ENCODE measurements at regions not wholly inside any gene's neighbourhood (a gene's known extent, or its start where the extent isn't known, plus 50 kb on each side); places are given as distances from the start of the nearest gene placed in this dataset.
A peak's percentile ranks its signal among the peaks of the same experiment; 100 is the strongest.

- in situ Hi-C loops (cut with HindIII; ENCODE audit: low pct_ligation_motif_present, low pct_unique_long_range_greater_than_20kb, low sequenced_read_pairs) = no loop called here
- DNase-seq = no peak
Measured at GRCh38 chr5:159417170-159417569, 86.9 kb upstream of the IL12B start.

GRCh38 chr5:159419576-159419975 is 89.3 kb upstream of the IL12B start:
- DNase-seq = peak; percentile 2

GRCh38 chr5:159420940-159421339 is 90.7 kb upstream of the IL12B start:
- in situ Hi-C loops (cut with HindIII; ENCODE audit: low pct_ligation_motif_present, low pct_unique_long_range_greater_than_20kb, low sequenced_read_pairs) = no loop called here

More at GRCh38 chr5:159419576-159419975, 89.3 kb upstream of the IL12B start:
- in situ Hi-C loops (cut with HindIII; ENCODE audit: low pct_ligation_motif_present, low pct_unique_long_range_greater_than_20kb, low sequenced_read_pairs) = no loop called here

GRCh38 chr5:159422361-159422760 is 92.1 kb upstream of the IL12B start:
- no peak for DNase-seq
- in situ Hi-C loops (cut with HindIII; ENCODE audit: low pct_ligation_motif_present, low pct_unique_long_range_greater_than_20kb, low sequenced_read_pairs) = no loop called here

More at GRCh38 chr5:159420940-159421339, 90.7 kb upstream of the IL12B start:
- DNase-seq = no peak

GRCh38 chr5:159422910-159423309 is 92.6 kb upstream of the IL12B start:
- in situ Hi-C loops (cut with HindIII; ENCODE audit: low pct_ligation_motif_present, low pct_unique_long_range_greater_than_20kb, low sequenced_read_pairs) = no loop called here

GRCh38 chr5:159424123-159424522 is 93.8 kb upstream of the IL12B start:
- no peak for DNase-seq
- in situ Hi-C loops (cut with HindIII; ENCODE audit: low pct_ligation_motif_present, low pct_unique_long_range_greater_than_20kb, low sequenced_read_pairs) = no loop called here

More at GRCh38 chr5:159422910-159423309, 92.6 kb upstream of the IL12B start:
- DNase-seq = no peak

- in situ Hi-C loops (cut with HindIII; ENCODE audit: low pct_ligation_motif_present, low pct_unique_long_range_greater_than_20kb, low sequenced_read_pairs) = no loop called here
- no peak for DNase-seq
Measured at GRCh38 chr5:159426694-159427093, 96.4 kb upstream of the IL12B start.

- DNase-seq = no peak
Measured at GRCh38 chr5:159427180-159428012, 97.1 kb upstream of the IL12B start.

GRCh38 chr5:159430361-159431012 is 100.2 kb upstream of the IL12B start:
- no peak for DNase-seq
- in situ Hi-C loops (cut with HindIII; ENCODE audit: low pct_ligation_motif_present, low pct_unique_long_range_greater_than_20kb, low sequenced_read_pairs) = no loop called here

More at GRCh38 chr5:159427180-159428012, 97.1 kb upstream of the IL12B start:
- in situ Hi-C loops (cut with HindIII; ENCODE audit: low pct_ligation_motif_present, low pct_unique_long_range_greater_than_20kb, low sequenced_read_pairs) = no loop called here

- DNase-seq = no peak
- in situ Hi-C loops (cut with HindIII; ENCODE audit: low pct_ligation_motif_present, low pct_unique_long_range_greater_than_20kb, low sequenced_read_pairs) = no loop called here
Measured at GRCh38 chr5:159435855-159436254, 105.6 kb upstream of the IL12B start.

GRCh38 chr5:159438092-159438491 is 107.8 kb upstream of the IL12B start:
- DNase-seq = no peak
- in situ Hi-C loops (cut with HindIII; ENCODE audit: low pct_ligation_motif_present, low pct_unique_long_range_greater_than_20kb, low sequenced_read_pairs) = no loop called here

GRCh38 chr5:159439002-159439401 is 108.7 kb upstream of the IL12B start:
- in situ Hi-C loops (cut with HindIII; ENCODE audit: low pct_ligation_motif_present, low pct_unique_long_range_greater_than_20kb, low sequenced_read_pairs) = no loop called here
- no peak for DNase-seq

- in situ Hi-C loops (cut with HindIII; ENCODE audit: low pct_ligation_motif_present, low pct_unique_long_range_greater_than_20kb, low sequenced_read_pairs) = no loop called here
- no peak for DNase-seq
Measured at GRCh38 chr5:159440235-159440634, 109.9 kb upstream of the IL12B start.

GRCh38 chr5:159440968-159441367 is 110.7 kb upstream of the IL12B start:
- DNase-seq = no peak
- in situ Hi-C loops (cut with HindIII; ENCODE audit: low pct_ligation_motif_present, low pct_unique_long_range_greater_than_20kb, low sequenced_read_pairs) = no loop called here

- in situ Hi-C loops (cut with HindIII; ENCODE audit: low pct_ligation_motif_present, low pct_unique_long_range_greater_than_20kb, low sequenced_read_pairs) = no loop called here
- DNase-seq = peak; percentile 35
Measured at GRCh38 chr5:159441441-159441840, 111.2 kb upstream of the IL12B start.

- no peak for DNase-seq
- in situ Hi-C loops (cut with HindIII; ENCODE audit: low pct_ligation_motif_present, low pct_unique_long_range_greater_than_20kb, low sequenced_read_pairs) = no loop called here
Measured at GRCh38 chr5:159442206-159442850, 112.0 kb upstream of the IL12B start.

GRCh38 chr5:159444441-159445082 is 114.3 kb upstream of the IL12B start:
- in situ Hi-C loops (cut with HindIII; ENCODE audit: low pct_ligation_motif_present, low pct_unique_long_range_greater_than_20kb, low sequenced_read_pairs) = no loop called here
- DNase-seq = peak; percentile 65

GRCh38 chr5:159447116-159447515 is 116.8 kb upstream of the IL12B start:
- no peak for DNase-seq
- in situ Hi-C loops (cut with HindIII; ENCODE audit: low pct_ligation_motif_present, low pct_unique_long_range_greater_than_20kb, low sequenced_read_pairs) = no loop called here

- in situ Hi-C loops (cut with HindIII; ENCODE audit: low pct_ligation_motif_present, low pct_unique_long_range_greater_than_20kb, low sequenced_read_pairs) = no loop called here
Measured at GRCh38 chr5:159448841-159449407, 118.6 kb upstream of the IL12B start.

More at GRCh38 chr5:159448841-159449407, 118.6 kb upstream of the IL12B start:
- DNase-seq = no peak
